GM12892 (cell line): ENCODE measurements at regions not wholly inside any gene's neighbourhood (a gene's known extent, or its start where the extent isn't known, plus 50 kb on each side); places are given as distances from the start of the nearest gene placed in this dataset.

Source experiments
- POLR2A ChIP-seq: IDR thresholded peaks from 2 replicates; pipeline ENCODE4 v1.6.1; 2011; ENCODE audit warnings: low read depth, low read length, control low read depth
- POLR2AphosphoS5 ChIP-seq: IDR thresholded peaks from 2 replicates; pipeline ENCODE4 v1.6.1; 2011; ENCODE audit warnings: low read depth, low read length, control low read depth
- TAF1 ChIP-seq: IDR thresholded peaks from 2 replicates; pipeline ENCODE4 v1.6.1; 2011; ENCODE audit warnings: low read depth, mild to moderate bottlenecking, control low read depth, low read length, borderline replicate concordance

DNA sequence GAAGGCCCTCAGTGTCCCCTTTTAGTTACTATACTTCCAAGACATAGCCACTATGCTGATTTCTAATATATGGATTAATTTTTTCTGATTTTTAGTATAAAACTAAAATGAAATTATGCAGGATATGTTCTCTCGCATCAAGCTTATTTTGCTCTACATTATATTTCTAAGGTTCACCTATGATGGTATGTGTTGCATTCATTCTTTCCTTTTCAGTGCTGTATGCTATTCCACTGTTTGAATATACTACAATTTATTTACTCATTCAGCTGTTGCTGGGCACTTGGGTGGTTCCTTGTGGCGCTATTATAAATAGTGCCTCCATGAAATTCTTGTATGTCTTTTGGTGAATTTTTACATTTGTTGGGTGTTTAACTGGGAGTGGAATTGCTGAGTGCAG, 230.3 kb downstream of the ATG4C start:
- TF ChIP-seq POLR2A (no peak), POLR2AphosphoS5 (no peak), TAF1 (no peak)
